GM23338 (cell line): ENCODE measurements at regions not wholly inside any gene's neighbourhood (a gene's known extent, or its start where the extent isn't known, plus 50 kb on each side); places are given as distances from the start of the nearest gene placed in this dataset.

Source experiments
- CREB1 ChIP-seq: fragments of 250-450 bp; sonication (Bioruptor Pico); IDR thresholded peaks from 2 replicates; pipeline ENCODE4 v1.5.0; 2020; ENCODE audit warnings: low read depth, mild to moderate bottlenecking, moderate library complexity
- EZH2 ChIP-seq: fragments of 200-600 bp; sonication (generic); IDR thresholded peaks from one replicate; pipeline ENCODE4 v1.8.0; 2017; ENCODE audit warnings: antibody characterized with exemption, mild to moderate bottlenecking, low read depth; ENCODE audit not compliant: unreplicated experiment
- EZH2phosphoT487 ChIP-seq: fragments of 200-600 bp; sonication (generic); IDR thresholded peaks from one replicate; pipeline ENCODE4 v1.8.1; 2018; ENCODE audit warnings: antibody characterized with exemption; ENCODE audit not compliant: unreplicated experiment
- POLR2AphosphoS5 ChIP-seq: IDR thresholded peaks from 2 replicates; pipeline ENCODE4 v1.6.1; 2016; ENCODE audit warnings: antibody characterized with exemption, low read depth
- STAT1 ChIP-seq: IDR thresholded peaks from one replicate; pipeline ENCODE4 v1.6.1; 2016; ENCODE audit warnings: antibody characterized with exemption; ENCODE audit not compliant: unreplicated experiment
- TF ChIP-seq, protein P1 (sequence below), 2 experiments: fragments of 200-600 bp in 1 of 2; sonication (generic) in 1 of 2; conservative IDR thresholded peaks; 2 replicates each; pipeline versions ENCODE4 v1.5.1 to v1.6.1; 2016 to 2017; ENCODE audit warnings: antibody characterized with exemption in 2 of 2, low read depth in 2 of 2, mild to moderate bottlenecking in 2 of 2, moderate library complexity in 1 of 2
- TF ChIP-seq, protein P2 (sequence below): IDR thresholded peaks from one replicate; pipeline ENCODE4 v1.6.1; 2018; ENCODE audit warnings: antibody characterized with exemption; ENCODE audit not compliant: unreplicated experiment

DNA sequence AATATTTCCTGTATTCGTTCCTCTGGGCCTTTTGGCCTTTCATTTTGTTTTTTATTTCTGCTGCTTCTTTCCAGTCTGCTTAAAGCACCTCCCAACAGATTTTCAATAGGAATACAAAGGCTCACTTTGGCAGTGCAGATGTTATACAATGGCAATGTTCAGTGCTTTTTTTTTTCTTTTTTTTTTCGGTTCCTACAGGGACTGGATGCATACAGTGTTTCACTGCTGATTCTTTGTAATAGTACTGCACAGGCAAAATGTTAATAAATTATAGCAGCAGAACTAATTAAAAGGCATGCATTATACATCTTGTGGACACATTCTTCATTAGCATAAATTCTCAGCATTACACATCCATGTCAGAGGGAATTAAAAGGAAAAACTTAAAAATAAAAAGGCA is 356.6 kb upstream of the C9orf72 start:
- TF ChIP-seq, protein P1, sequence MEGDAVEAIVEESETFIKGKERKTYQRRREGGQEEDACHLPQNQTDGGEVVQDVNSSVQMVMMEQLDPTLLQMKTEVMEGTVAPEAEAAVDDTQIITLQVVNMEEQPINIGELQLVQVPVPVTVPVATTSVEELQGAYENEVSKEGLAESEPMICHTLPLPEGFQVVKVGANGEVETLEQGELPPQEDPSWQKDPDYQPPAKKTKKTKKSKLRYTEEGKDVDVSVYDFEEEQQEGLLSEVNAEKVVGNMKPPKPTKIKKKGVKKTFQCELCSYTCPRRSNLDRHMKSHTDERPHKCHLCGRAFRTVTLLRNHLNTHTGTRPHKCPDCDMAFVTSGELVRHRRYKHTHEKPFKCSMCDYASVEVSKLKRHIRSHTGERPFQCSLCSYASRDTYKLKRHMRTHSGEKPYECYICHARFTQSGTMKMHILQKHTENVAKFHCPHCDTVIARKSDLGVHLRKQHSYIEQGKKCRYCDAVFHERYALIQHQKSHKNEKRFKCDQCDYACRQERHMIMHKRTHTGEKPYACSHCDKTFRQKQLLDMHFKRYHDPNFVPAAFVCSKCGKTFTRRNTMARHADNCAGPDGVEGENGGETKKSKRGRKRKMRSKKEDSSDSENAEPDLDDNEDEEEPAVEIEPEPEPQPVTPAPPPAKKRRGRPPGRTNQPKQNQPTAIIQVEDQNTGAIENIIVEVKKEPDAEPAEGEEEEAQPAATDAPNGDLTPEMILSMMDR (conservative IDR thresholded peaks at IDR 0.05; ENCODE audit: low read depth in 2 of 2), result no peak
- TF ChIP-seq EZH2 (no peak), POLR2AphosphoS5 (no peak), CREB1 (CRISPR knock-in tag) (no peak), STAT1 (no peak), EZH2phosphoT487 (no peak)
- TF ChIP-seq, protein P2, sequence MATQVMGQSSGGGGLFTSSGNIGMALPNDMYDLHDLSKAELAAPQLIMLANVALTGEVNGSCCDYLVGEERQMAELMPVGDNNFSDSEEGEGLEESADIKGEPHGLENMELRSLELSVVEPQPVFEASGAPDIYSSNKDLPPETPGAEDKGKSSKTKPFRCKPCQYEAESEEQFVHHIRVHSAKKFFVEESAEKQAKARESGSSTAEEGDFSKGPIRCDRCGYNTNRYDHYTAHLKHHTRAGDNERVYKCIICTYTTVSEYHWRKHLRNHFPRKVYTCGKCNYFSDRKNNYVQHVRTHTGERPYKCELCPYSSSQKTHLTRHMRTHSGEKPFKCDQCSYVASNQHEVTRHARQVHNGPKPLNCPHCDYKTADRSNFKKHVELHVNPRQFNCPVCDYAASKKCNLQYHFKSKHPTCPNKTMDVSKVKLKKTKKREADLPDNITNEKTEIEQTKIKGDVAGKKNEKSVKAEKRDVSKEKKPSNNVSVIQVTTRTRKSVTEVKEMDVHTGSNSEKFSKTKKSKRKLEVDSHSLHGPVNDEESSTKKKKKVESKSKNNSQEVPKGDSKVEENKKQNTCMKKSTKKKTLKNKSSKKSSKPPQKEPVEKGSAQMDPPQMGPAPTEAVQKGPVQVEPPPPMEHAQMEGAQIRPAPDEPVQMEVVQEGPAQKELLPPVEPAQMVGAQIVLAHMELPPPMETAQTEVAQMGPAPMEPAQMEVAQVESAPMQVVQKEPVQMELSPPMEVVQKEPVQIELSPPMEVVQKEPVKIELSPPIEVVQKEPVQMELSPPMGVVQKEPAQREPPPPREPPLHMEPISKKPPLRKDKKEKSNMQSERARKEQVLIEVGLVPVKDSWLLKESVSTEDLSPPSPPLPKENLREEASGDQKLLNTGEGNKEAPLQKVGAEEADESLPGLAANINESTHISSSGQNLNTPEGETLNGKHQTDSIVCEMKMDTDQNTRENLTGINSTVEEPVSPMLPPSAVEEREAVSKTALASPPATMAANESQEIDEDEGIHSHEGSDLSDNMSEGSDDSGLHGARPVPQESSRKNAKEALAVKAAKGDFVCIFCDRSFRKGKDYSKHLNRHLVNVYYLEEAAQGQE, result no peak
